ENCODE measurements at regions not wholly inside any gene's neighbourhood (a gene's known extent, or its start where the extent isn't known, plus 50 kb on each side); places are given as distances from the start of the nearest gene placed in this dataset.

GRCh38 chr11:95507794-95508193 is 276.8 kb upstream of the SESN3 start:
- no peak for DNase-seq
- TF ChIP-seq, protein P1, sequence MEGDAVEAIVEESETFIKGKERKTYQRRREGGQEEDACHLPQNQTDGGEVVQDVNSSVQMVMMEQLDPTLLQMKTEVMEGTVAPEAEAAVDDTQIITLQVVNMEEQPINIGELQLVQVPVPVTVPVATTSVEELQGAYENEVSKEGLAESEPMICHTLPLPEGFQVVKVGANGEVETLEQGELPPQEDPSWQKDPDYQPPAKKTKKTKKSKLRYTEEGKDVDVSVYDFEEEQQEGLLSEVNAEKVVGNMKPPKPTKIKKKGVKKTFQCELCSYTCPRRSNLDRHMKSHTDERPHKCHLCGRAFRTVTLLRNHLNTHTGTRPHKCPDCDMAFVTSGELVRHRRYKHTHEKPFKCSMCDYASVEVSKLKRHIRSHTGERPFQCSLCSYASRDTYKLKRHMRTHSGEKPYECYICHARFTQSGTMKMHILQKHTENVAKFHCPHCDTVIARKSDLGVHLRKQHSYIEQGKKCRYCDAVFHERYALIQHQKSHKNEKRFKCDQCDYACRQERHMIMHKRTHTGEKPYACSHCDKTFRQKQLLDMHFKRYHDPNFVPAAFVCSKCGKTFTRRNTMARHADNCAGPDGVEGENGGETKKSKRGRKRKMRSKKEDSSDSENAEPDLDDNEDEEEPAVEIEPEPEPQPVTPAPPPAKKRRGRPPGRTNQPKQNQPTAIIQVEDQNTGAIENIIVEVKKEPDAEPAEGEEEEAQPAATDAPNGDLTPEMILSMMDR (IDR thresholded peaks at IDR 0.05): peak in 2 of 6 experiments; percentile 6 to 20
- TF ChIP-seq POLR2A (IDR thresholded peaks at IDR 0.05): no peak
- Histone ChIP-seq H3K27me3 (peaks cover 0 to 6% (median 0%) of the 10 kb centered on the region in 4 donors), H3K4me3 (no peak overlapping the region), H3K9me3 (no peaks in the 10 kb centered on the region), H3K27ac (no peak overlapping the region), H3K4me1 (peaks cover 0 to 19% (median 4%) of the 10 kb centered on the region in 3 donors), H3K36me3 (no peaks in the 10 kb centered on the region)
- intact Hi-C loops (cut with DNase I): no loop called here
- WGBS, 2 donors: 40 to 59% methylated on average over 3 of the region's 3 CpGs

DNA sequence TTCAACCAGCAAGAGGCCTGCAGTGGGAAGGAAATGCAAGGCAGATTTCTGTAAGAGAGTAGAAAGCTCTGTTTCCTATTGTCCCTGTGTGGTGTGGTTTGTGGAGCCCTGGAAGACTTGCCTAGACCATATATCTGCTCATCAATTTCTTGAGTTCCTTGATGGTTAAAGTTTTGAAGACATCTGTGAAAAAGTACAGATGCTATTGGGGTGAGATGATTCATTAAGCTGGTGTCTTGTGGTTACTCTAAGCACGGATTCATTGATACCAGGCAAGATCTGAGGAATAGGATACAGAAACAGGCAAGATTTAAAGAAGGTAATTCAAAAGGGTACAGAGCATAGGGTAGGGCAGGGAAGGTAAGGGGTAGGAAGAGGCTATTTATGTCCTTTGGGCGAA is 275.8 kb upstream of the SESN3 start:
- no peak for DNase-seq
- H3K36me3 ChIP-seq: no peaks in the 10 kb centered on the region
- H3K4me3 ChIP-seq: no peak overlapping the region
- H3K27ac ChIP-seq: no peak overlapping the region
- H3K4me1 ChIP-seq: peaks cover 0 to 9% (median 0%) of the 10 kb centered on the region in 3 donors
- intact Hi-C loops (cut with DNase I): no loop called here
- no peaks in the 10 kb centered on the region for H3K9me3 ChIP-seq
- peaks cover 0 to 8% (median 0%) of the 10 kb centered on the region in 4 donors for H3K27me3 ChIP-seq
- no peak for TF ChIP-seq POLR2A (IDR thresholded peaks at IDR 0.05)
- TF ChIP-seq, protein P1 (IDR thresholded peaks at IDR 0.05): no peak
- 81 to 82% methylated on average over 2 of the region's 2 CpGs for WGBS, 2 donors

DNA sequence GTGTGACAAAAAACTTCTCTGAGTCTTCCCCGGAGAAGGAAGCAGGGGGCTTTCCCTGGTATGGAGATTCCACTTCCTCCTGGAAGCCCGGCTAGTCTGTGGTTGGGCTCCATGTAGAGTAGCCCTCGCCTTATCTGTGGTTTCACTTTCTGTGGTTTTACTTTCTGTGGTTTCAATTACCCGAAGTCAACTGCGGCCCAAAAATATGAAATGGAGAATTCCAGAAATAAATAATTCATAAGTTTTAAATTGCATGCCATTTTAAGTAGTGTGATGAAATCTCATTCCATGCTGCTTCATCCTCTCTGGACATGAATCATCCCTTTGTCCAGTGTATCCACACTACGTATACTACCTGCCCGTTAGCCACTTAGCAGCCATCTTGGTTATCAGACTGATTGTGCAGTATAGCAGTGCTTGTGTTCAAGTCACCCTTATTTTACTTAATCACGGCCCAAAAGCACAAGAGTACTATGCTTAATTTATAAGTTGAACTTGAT is 275.0 kb upstream of the SESN3 start:
- 67 to 78% methylated on average over 8 of the region's 8 CpGs for WGBS, 2 donors
- no peak for DNase-seq

DNA sequence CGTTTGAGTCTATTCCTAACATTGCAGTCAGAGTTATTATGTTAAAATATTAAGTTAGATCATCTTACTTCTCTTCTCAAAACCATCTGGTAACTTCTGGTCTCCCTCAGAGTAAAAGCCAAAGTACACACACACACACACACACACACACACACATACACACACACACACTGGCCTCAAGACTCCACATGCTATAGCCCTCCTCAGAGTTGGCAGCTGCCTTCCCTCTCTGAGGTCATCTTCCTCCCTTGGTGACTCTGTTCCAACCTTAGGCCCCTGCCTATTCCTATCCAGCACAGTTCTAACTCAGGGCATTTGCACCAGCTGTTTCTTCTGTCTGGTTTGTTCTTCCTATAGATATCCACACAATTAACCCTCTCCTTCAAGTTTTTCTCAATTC is 272.0 kb upstream of the SESN3 start:
- no peaks in the 10 kb centered on the region for H3K9me3 ChIP-seq
- H3K4me3 ChIP-seq: no peak overlapping the region
- peaks cover 0 to 31% (median 9%) of the 10 kb centered on the region in 3 donors for H3K4me1 ChIP-seq
- H3K27ac ChIP-seq: no peak overlapping the region
- intact Hi-C loops (cut with DNase I): no loop called here
- peaks cover 0 to 12% (median 0%) of the 10 kb centered on the region in 4 donors for H3K27me3 ChIP-seq
- TF ChIP-seq, protein P1 (IDR thresholded peaks at IDR 0.05): no peak
- no peak for TF ChIP-seq POLR2A (IDR thresholded peaks at IDR 0.05)
- no peak for DNase-seq
- no peaks in the 10 kb centered on the region for H3K36me3 ChIP-seq
- WGBS, 2 donors: 59 to 96% methylated on average over 1 of the region's 1 CpG

More for the DNA sequence above, 275.0 kb upstream of the SESN3 start:
- Histone ChIP-seq H3K36me3 (no peaks in the 10 kb centered on the region), H3K4me1 (peaks cover 0 to 5% (median 0%) of the 10 kb centered on the region in 3 donors), H3K4me3 (no peak overlapping the region), H3K27ac (no peak overlapping the region), H3K9me3 (no peaks in the 10 kb centered on the region), H3K27me3 (peaks cover 0 to 12% (median 0%) of the 10 kb centered on the region in 4 donors)
- no peak for TF ChIP-seq POLR2A (IDR thresholded peaks at IDR 0.05)
- TF ChIP-seq, protein P1 (IDR thresholded peaks at IDR 0.05): no peak
- intact Hi-C loops (cut with DNase I): no loop called here

GRCh38 chr11:95502522-95502921 is 271.5 kb upstream of the SESN3 start:
- Histone ChIP-seq H3K4me3 (no peak overlapping the region), H3K27me3 (peaks cover 0 to 12% (median 0%) of the 10 kb centered on the region in 4 donors), H3K36me3 (no peaks in the 10 kb centered on the region), H3K27ac (no peak overlapping the region), H3K9me3 (no peaks in the 10 kb centered on the region), H3K4me1 (peaks cover 0 to 30% (median 9%) of the 10 kb centered on the region in 3 donors)
- WGBS, 2 donors: 90 to 91% methylated on average over 5 of the region's 5 CpGs
- intact Hi-C loops (cut with DNase I): no loop called here
- TF ChIP-seq, protein P1 (IDR thresholded peaks at IDR 0.05): no peak
- no peak for TF ChIP-seq POLR2A (IDR thresholded peaks at IDR 0.05)
- DNase-seq: no peak

Data from esophagus squamous epithelium (tissue), 5 donors.